NOMO-1 (cell line): ENCODE measurements at regions not wholly inside any gene's neighbourhood (a gene's known extent, or its start where the extent isn't known, plus 50 kb on each side); places are given as distances from the start of the nearest gene placed in this dataset.

ENCODE experiments used
- DNase-seq, 2 experiments: peaks; one replicate each; lab custom pipeline; 2025; ENCODE audit not compliant: unreplicated experiment in 2 of 2; lab: John Stamatoyannopoulos, UW

DNA sequence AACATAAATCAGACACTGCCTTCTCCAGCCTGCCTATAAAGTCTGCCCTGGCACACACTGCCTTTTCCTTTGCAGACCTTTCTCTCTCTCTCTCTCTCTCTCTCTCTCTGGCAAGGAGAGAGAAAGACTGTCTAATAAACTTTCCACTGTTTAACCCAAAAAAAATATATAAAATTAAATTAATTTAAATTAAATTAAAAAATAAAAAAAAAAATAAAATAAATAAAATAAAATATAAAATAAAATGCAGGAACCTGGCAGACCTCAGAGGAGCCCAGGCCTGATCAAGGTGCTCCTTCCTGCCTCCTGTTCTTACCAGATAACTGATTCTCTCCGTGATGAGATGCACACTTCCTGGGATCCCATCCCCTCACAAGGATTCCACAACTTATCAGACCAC lies 103.9 kb upstream of the VASH1 start:
- DNase-seq, result no peak

GRCh38 chr14:76657846-76658245 lies 103.4 kb upstream of the VASH1 start:
- no peak for DNase-seq

DNA sequence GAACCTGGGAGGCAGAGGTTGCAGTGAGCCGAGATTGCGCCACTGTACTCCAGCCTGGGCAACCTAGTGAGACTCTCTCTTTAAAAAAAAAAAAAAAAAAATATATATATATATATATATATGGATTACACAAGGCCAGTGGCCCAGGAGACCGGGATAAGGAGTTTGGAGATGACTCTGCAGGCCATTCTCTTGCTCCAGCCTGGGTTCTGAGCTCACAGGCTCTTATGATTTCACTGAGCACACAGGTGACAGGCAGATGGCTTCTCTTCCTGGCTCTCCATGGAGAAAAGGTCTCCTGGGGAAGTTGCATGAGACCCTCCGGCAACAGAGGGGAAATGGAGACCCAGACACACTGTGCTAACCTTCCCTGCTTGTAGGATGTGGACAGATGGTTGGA lies 98.7 kb upstream of the VASH1 start:
- DNase-seq, result no peak

DNA sequence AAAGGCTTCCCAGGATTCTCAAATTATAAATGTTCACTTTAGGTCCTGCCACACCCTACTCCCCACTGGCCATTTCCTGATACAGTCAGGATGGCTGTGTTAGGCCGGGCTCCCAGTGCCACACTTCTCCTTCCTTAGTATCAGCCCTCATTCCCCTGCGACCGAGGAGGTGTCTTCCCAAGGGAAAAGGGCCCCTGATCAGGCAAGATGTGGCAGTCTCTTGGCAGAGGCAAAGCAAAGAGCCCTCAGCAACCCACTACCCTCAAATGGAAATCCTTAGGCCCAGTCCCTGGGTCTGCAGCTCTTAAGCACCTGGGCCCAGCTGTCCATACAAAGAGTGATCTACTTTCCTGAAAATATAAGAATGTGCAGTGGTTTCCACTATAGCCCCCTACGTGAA lies 96.5 kb upstream of the VASH1 start:
- no peak for DNase-seq

DNA sequence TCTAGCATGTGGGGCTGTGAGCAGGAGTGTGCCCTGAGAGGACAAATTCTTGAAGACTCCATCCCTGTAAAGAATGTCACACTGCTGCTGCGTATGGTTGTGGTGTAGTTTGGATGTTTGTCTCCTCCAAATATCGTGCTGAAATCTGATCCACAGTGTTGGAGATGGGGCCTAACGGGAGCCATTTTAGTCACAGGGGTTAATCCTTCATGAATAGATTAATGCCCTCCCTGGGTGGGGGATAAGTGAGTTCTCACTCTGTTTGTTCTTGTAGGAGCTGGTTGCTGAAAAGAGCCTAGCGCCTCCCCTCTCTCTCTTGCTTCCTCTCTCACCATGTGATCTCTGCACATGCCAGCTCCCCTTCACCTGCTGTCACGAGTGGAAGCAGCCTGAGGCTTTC lies 94.5 kb upstream of the VASH1 start:
- no peak for DNase-seq

DNA sequence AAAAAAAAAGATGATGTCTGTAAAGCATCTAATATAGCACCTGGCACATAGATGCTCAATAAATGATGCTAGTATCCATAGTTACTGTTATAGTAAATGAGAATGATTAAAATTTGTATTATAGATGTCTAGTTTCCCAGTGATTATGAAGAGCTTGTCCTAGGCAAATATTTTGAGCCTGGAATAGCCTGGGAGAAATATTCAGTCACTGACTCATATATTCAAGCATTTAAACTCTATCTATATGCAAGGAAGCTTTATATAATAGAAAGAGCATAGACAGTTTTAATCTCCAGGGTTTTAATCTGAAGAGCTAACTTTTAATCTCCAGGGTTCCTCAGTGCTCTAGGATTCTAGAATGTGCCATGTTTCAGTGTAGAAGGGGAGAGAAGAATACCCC lies 91.5 kb upstream of the VASH1 start:
- DNase-seq, result no peak

GRCh38 chr14:76672123-76672522 lies 89.1 kb upstream of the VASH1 start:
- DNase-seq, result no peak

GRCh38 chr14:76673261-76673660 lies 88.0 kb upstream of the VASH1 start:
- DNase-seq, result no peak

DNA sequence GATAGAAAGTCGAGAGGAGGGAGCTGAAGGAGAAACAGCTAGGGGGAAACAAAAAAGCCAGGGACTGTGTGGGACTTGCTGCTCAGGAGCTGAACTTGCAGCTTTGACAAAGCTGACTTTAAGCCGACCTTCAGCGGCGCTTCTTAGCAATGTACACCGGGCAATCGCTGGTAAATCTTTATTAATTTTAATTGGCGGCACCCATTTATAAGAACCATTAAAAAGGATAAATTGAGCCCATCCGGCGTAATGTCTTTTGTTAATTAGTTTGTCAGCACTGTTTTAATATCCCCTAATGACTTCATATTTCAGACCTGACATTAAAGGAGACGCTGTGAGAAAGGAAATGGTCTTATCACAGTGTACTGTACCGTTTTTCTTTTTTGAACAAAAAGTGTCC lies 86.2 kb upstream of the VASH1 start:
- DNase-seq, result no peak

DNA sequence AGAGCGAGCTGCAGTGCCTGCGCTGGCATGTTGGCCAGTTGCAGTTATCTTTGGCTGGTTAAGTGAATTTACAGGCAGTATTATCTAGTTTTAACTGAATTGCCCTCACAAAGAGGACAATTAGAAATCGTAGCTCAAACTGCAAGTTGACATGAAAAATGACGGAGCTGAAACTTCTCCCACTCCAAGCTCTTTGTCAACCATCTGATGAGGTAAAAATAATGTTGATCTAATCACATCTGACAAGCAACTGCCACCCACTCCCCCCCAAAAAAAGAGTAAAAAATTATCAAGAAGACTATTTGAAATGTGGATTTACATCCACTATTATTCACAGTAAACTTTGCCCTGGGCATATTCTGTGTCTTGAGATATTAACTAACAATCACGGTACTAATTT lies 84.7 kb upstream of the VASH1 start:
- no peak for DNase-seq

- no peak for DNase-seq
Observed at GRCh38 chr14:76677534-76678145, 83.6 kb upstream of the VASH1 start.

DNA sequence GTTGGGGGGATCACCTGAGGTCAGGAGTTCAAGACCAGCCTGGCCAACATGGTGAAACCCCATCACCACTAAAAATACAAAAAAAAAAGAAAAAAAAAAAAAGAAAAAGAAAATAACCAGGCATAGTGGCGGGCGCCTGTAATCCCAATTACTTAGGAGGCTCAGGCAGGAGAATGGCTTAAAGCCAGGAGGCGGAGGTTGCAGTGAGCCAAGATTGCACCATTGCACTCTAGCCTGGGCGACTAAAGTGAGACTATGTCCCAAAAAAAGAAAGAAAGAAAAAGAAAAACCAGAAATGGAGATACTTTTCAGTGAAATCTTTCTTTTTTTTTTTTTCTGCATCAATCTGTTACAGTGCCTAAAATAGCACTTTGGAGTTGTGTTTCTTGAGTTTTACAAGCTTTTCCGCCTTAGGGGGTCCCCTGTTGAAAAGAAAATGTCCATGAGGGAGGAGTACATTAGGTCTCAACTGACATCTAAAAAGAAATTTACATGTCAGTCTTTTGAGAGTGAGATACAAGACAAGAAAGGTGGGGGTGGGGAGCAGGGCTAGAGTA lies 82.9 kb upstream of the VASH1 start:
- DNase-seq, result no peak

DNA sequence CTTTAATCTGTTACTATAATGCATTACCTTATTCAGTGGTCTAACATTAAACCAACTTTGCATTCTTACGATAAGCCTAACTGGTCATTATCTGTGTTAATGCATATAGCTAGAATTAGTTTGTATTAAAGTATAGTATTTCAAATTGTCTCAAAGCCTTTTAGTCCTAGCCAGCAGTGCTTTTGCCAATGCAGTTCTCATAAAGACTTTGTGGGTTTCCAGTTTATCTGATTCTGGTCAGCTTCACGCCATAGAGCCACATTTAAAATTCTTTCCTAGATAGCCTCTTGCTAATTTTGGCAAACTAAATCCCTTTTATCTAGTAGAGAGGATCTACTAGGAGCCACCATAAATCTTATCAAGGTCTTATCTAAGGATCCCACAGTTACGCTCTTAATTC lies 78.9 kb upstream of the VASH1 start:
- no peak for DNase-seq

DNA sequence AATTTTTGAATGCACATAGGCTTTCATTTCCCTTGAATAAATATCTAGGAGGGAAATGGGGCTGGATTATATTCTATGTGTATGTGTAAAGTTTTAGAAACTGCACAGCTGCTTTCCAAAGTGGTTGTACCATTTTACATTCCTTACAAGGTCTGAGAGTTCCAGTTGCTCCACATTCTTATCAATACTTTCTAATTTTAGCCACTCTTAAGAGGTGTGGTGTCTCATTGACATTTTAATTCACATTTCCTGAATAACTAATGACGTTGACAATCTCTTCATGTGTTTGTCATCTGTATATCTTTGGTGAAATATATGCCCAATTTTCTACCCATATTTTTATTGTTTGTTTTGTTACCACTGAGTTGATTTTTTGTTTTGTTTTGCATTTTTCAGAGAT lies 74.6 kb upstream of the VASH1 start:
- no peak for DNase-seq

DNA sequence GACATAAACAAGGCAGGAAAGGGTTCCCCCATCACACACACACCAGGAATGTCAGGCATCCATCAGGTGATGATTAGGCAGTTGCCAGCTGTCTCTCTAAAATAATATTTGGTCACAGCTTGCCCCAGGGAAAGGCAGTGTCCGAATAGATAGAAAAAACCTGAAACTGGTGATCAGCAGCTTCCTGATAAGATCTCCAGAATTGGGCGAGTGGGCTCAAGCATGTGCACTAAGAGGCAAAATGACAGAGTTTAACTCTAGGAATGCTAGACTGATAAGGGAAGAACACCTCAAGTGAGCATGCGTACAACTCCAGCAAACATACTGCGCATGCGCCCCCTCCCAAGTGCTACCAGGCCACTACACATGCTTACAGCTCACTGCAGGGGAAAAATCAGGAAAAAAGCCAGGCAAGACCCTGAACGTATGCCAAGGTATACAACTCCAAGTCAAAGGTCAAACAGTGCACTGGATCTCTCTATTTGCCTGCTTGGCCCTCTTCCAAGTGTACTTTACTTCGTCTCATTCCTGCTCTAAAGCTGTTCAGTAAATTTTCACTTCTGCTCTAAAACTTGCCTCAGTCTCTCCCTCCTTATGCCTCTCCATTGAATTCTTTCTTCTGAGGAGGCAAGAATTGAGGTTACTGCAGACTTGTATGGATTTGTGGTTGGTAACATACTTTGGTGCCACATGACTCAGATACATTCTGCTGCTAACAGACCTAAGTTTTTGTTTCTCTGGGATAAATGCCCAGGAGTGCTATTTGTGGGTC lies 73.5 kb upstream of the VASH1 start:
- DNase-seq, result no peak

- DNase-seq, result no peak
Observed at GRCh38 chr14:76688383-76688671, 72.9 kb upstream of the VASH1 start.

DNA sequence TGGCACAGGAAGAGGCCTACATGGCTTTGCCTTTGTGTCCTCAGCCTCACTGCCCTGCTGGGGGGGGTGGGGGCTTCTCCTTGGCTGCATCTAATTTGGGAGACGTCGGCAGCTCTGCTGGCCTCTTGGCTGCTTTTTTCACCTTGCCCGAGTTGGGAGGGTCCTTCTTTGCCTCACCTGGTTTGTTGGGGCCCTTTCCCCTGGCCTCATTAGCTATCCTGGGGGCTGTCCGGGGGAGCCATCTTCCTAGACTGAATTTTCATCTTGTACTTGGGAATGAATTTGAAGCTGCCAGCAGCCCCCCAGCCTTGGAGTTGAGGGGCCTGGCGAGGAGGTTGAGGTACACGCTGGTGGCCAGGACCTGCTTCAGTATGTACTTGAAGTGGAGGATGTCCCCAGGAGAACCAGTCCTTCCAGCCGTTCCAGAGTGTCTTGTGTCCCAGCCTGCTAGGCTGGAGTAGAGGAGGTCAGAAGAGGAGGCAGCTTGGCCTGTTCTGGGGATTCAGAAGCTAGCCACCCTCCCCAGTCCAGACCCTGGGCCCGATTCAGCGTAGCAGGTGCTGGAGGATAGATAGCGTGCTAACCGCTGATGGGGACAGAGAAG lies 70.7 kb upstream of the VASH1 start:
- no peak for DNase-seq

GRCh38 chr14:76694106-76694505 lies 67.2 kb upstream of the VASH1 start:
- no peak for DNase-seq

DNA sequence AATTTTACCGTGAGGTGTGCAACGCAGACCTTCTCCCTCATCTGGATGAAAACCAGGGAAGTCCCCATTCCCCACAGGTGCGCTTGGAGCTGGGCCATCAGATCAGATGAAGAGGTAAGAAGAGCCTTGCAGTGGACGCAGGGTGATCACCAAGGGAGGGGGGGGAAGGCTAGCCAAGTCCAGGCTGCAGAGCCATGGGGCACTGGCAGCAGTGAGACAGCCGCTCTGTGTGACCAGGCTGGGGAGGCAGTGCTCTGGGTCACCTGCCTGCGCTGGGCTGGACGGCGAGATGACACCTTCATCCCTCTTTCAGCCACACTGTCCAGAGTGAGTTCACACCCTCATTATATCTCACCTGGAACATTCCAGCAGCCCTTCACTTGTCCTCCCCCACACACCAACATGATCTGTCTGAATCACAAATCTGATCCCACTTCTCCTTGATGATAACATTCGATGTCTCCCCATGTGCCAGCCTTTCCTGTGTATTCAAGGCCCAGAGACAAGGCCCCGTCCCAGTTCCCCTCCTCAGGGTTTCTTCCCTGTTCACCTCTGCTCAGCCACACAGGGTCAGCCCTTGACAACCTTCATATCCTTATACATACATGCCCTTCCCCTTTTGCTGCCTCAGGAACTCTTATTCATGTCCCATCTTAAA lies 65.9 kb upstream of the VASH1 start:
- no peak for DNase-seq

DNA sequence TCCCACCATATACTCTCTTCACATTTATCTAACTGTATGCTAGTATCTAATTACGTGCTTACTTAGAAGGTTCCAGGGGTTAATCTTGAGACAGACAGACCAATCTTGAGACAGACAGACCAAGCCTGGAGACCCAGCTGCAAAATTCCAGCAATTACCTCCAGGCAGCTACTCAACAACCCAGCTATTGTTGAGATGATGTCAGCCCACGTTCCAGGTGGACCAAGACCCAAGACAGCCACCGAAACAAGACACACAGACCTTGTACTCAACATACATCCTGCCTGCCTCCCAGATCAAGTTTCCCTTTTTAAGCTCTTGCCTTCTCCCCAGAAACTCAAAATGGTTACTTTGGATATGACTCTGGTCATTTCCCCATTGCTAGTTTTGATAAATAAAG lies 64.9 kb upstream of the VASH1 start:
- DNase-seq, result no peak

DNA sequence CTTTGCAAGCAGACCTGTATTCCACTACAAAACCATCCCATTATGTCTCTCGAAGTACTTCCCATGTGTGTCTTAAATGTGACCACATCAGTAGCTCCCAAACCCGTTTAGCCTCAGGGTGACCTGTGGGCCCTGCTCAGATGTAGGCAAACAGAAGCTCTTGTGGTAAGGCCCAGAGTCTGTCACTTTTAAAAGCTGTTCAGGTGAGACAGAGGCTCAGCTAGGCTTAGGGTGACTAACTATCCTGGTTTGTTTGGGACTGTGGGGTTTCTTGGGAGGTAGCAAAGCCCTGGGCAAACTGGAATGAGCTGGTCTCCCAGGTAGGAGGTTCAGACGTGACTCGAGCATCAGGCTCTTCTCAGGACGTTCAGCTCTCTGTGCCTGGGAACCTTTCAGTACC lies 64.5 kb upstream of the VASH1 start:
- DNase-seq, result no peak
